Body of pancreas (tissue), 4 donors: ENCODE measurements at regions not wholly inside any gene's neighbourhood (a gene's known extent, or its start where the extent isn't known, plus 50 kb on each side); places are given as distances from the start of the nearest gene placed in this dataset.
"Not testable (repeated sequence)": the region's sequence is repeated elsewhere in the genome, so short reads cannot be mapped to it uniquely, and the experiment has no call there.

Source experiments
- CTCF ChIP-seq, 7 experiments: fragments of 450-650 bp in 4 of 7; fragments of 200-600 bp in 3 of 7; sonication (generic) in 3 of 7; IDR thresholded peaks; one replicate each; pipeline ENCODE4 v1.5.1; 2016 to 2019; ENCODE audit warnings: antibody characterized with exemption in 7 of 7
- POLR2A ChIP-seq, 3 donors: fragments of 450-650 bp; IDR thresholded peaks; one replicate each; pipeline ENCODE4 v1.6.1; 2016; ENCODE audit warnings: antibody characterized with exemption in 3 of 3, mild to moderate bottlenecking in 2 of 3

- TF ChIP-seq CTCF, POLR2A (IDR thresholded peaks at IDR 0.05): not testable (repeated sequence)
These were observed 153.0 kb upstream of the LRRN1 start for GRCh38 chr3:3646103-3646844.
